HG02884 (cell line): ENCODE measurements at regions not wholly inside any gene's neighbourhood (a gene's known extent, or its start where the extent isn't known, plus 50 kb on each side); places are given as distances from the start of the nearest gene placed in this dataset.

Experiments used
- ATAC-seq: cut with Tn5 transposase; IDR thresholded peaks from one replicate; pipeline ENCODE4 v1.9.1; 2021; ENCODE audit warnings: mild to moderate bottlenecking, moderate library complexity; ENCODE audit not compliant: unreplicated experiment

GRCh38 chr5:133698259-133698554, 85.9 kb upstream of the FSTL4 start:
- ATAC-seq: no peak

- no peak for ATAC-seq
Measured at GRCh38 chr5:133697536-133698258, 85.4 kb upstream of the FSTL4 start.

GRCh38 chr5:133696782-133697507, 84.6 kb upstream of the FSTL4 start:
- ATAC-seq: no peak

DNA sequence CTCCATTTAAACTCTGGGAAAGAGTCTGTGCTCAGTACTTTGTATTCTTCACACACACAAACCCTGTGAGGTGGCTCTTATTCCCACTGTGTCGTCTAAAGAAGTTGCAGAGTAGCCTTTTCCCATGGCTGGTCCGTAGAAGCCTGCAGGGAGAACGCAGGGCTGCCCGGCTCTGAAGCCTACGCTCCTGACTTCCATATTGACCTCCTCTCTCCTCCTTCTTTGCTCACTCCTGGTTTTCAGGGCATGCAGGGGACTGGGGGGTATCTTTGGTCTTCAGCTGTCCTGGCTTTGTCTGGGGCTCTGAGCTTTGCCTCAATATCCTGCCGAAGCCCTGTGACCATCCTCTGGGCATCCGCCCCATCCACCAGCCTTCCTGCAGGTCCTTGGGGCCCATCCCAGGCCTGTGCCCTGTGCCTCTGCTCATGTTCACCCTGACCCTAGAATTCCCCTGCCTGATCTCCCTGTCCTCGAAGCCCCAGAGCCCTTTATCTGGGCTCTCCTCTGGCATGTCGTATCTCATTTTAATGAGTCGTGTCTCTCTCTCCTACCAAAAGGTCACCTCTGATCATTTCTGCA, 83.8 kb upstream of the FSTL4 start:
- no peak for ATAC-seq

- no peak for ATAC-seq
Measured at GRCh38 chr5:133694181-133694831, 82.0 kb upstream of the FSTL4 start.

DNA sequence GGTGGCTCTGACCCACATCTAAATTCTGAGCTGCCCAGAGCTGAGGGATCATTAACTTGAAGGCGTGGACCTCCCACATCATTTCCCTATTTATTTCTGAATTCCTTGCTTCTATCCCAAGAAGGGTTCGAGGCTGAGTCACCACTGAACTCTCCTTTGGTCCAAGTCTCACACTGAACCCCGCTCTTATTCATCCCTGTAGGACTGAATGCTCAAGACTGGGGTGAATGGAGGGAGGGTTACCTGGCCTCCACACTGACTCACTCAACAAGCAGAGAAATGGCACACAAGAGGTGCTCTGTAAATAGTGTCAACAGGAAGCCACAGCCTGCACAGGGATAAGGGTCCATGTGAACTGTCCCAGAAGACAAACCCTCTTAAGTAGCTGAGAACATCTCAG, 79.1 kb upstream of the FSTL4 start:
- no peak for ATAC-seq

DNA sequence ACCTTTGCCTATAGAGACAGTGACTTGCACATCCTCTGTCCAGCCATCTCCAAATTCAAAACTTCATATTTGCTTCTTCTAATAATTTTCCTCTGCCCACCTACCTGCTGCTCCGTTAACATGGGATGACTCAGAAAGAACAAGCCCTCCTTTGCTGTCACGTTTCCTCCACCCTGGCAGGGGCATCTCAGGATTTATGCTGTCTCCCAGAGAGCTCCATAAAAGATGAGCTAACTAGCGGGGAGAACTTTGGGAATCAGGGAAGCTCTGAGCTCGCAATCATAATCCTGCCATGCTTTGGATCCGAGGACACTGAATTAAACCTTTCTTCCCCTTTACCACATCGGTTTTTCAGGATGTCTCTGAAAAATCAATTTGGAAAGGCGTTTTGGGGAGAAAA, 78.4 kb upstream of the FSTL4 start:
- ATAC-seq: no peak

DNA sequence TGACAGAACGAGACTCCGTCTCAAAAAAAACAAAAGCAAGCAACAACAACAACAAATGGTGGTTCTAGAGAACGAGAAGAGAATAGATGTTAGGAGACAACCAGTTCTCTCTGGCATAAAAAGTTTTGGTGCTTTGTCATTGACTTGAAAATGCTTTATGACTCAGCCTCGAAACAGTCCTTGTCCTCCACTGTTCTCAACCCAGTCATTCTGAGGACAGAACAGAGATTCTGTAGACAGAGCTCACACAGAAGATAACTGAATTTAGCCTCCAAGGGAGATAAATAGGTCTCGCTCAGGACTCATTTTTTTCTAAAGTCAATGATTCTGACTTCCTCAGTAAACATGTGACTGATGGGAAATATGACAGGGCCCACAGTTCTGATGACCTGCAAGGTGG, 76.0 kb upstream of the FSTL4 start:
- no peak for ATAC-seq

DNA sequence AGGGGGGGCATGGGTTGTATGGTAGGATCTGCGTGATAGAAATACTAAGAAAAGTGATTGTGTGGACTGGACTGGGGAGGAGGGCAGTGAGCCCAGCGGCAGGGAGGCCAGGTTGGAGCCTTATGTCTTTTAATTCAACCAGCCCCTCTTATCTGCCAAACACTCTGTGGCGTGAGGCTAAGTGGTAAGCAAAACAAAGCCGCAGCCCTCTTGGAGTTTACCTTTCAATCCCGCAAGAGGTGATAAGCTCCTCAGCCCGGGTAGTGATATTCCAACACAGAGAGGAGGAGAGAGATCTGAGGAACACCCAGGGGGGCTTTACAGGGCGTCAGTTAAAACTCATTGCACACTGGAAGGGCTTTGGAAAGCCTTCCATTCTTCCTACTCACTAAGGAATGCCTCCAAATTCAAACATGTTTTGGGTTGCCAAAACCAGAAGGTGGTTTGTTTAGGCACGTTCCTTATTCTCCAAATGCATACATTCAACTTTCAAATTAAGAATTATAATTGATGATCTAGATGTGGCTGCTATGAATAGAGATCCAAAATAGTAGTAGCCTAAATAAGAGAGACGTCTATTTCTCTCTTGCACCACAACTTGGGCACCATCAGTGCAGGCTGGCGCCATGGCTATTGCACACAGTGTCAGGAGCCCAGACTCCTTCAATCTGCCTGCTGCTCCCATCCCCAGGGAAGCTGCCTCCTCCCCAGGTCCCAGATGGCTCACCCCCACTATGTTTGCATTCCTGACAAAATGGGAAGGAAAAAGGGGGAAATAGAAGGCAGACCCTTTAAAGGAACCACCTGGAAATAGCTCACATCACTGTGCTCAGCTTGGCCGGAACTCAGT, 75.1 kb upstream of the FSTL4 start:
- ATAC-seq: no peak

GRCh38 chr5:133686566-133686965, 74.2 kb upstream of the FSTL4 start:
- no peak for ATAC-seq

GRCh38 chr5:133685402-133686018, 73.2 kb upstream of the FSTL4 start:
- no peak for ATAC-seq

DNA sequence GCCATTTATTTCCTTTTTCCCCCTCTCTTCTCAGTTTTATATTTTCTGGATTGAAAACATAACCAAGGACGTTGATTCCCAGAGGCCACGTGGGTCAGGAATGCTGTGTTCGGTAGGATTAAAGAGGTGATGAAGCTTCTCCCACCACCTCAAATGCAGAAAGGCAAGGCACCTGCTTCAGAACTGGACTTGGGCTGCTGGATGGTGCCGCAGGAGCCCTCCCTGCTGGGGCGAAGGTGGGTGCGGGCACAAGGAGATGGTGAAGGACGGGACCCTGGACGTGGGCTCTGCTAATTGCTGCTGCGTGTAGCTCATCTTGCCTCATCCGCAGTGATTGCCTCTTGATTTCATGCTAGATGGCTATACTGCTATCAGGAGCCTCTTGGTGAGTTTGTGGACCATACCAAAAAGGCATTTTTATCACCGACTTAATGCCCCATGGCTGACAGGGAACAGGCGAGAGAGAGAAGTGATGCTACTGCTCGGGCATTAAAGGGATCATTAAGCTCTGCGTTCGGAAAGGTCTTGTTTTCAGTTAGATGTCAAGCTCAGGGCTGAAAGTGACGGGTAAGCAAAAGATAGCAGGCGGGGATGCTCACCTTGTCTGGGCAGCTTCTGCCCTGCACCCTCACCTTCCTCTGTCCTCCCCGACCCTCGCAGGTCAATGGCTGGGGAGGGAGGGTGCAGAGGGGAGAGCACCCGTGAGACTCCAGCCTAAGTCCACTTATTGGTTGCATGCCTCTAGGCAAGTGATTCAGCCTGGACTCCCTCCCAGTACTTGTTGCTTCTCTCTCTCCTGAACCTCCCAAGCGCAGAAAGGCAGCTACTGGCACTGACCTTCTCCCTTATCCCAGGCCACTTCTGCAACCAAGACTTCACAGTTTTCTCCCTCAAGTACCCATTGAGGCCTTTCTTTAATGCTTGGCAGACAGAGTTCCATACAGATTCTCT, 71.6 kb upstream of the FSTL4 start:
- ATAC-seq: no peak

DNA sequence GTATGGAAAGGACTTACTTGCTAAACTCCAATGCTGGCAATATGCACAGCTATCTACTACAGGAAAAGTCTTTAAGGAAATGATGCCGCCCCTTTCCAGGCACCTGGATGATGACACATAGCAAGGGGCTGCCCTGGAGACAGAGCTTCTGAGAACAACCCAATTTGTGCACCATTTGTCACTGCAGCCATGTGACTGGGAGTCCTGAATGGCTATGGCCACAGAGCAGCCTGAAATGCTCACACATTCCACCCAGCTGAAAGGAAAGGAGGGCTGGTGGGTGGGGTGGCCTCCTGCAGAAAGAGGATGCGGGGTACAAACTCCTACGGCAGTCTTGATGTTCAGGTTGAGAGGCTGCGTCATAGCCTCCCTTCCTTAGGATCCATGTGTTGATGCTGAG, 70.1 kb upstream of the FSTL4 start:
- no peak for ATAC-seq

GRCh38 chr5:133681896-133682295, 69.6 kb upstream of the FSTL4 start:
- no peak for ATAC-seq

GRCh38 chr5:133680830-133681565, 68.7 kb upstream of the FSTL4 start:
- no peak for ATAC-seq

DNA sequence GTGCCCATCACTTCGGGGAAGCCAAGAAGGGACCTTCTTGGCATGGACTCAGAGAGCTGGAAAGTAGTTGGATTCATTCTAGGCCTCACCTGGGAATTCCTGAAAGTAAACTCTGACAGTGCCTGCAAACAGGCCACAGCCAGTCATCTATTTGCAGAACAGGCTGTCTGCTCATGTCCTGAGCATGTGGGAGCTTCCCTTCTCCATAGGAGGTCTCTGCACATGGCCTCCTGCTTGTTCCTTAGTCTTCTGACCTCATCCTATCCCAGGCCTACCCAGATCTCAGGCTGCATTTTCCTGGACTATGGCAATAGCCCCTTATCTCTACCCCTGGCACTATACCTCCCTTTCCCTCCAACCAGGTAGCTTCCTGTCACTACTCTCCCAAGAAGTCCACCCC, 67.2 kb upstream of the FSTL4 start:
- ATAC-seq: no peak

DNA sequence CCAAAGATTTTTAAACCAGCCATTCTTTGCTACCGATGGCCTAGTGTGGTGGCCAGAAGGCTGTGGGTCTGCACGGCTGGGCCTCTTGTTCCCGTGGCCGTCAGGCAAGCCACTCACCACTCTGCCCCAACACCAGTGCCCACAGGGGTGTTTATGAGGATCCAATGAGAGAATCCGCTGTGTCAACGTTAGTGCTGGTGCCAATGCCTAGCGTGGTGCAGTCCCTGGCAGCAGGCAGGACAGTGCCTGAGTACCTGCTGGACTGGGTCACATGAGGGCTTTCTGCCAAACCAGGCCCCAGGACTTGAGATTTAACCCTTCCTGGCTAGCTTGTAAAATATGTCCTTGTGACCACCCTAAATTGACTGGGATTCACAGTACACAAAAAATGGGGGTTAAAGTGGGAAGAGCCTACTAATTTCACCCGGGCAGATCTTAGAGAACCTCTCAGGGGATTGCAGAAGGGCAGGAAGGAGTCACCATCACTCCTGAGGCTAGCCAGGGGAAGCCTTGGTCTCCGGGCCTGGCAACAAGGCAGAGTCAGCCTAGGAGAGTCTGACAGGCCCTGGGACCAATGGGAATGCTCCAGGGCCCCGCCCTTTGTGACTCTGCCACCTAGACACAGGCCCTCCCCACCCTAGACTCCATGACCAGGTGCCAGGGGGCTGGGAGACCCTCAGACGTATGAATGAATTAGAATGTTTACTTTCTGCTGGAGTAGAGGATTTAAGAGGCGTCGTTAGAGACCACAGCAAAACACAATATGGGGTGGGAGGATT, 63.2 kb upstream of the FSTL4 start:
- no peak for ATAC-seq

GRCh38 chr5:133670336-133670735, 58.0 kb upstream of the FSTL4 start:
- no peak for ATAC-seq
